Peyer's patch (tissue), 4 donors: ENCODE measurements at regions not wholly inside any gene's neighbourhood (a gene's known extent, or its start where the extent isn't known, plus 50 kb on each side); places are given as distances from the start of the nearest gene placed in this dataset.

Source experiments
- DNase-seq, 3 donors: peaks; one replicate each; pipeline ENCODE4 v3.0.0-alpha.2; 2017 to 2019
- H3K27ac ChIP-seq, 4 donors: fragments of 200-600 bp; sonication (generic); one replicate each; pipeline ENCODE4 v1.5.1; 2016 to 2019
- H3K27me3 ChIP-seq, 2 donors: fragments of 200-600 bp; sonication (generic); one replicate each; pipeline ENCODE4 v1.5.1; 2019
- H3K36me3 ChIP-seq, 3 donors: fragments of 200-600 bp; sonication (generic); one replicate each; pipeline ENCODE4 v1.5.1; 2016 to 2019
- H3K4me1 ChIP-seq, 4 donors: fragments of 200-600 bp; sonication (generic); one replicate each; pipeline ENCODE4 v1.5.1; 2016 to 2019
- H3K4me3 ChIP-seq, 4 donors: fragments of 200-600 bp; sonication (generic); 1 replicate in 3 of 4; 2 replicates in 1 of 4; pipeline ENCODE4 v1.5.1; 2016 to 2019; ENCODE audit warnings: mild to moderate bottlenecking in 1 of 4
- H3K9me3 ChIP-seq, 4 donors: fragments of 200-600 bp; sonication (generic); one replicate each; pipeline ENCODE4 v1.5.1; 2016 to 2019; ENCODE audit warnings: mild to moderate bottlenecking in 1 of 4
- POLR2A ChIP-seq, 2 donors: fragments of 450-650 bp; IDR thresholded peaks; one replicate each; pipeline ENCODE4 v1.5.1; 2017; ENCODE audit warnings: antibody characterized with exemption in 2 of 2, mild to moderate bottlenecking in 2 of 2, moderate library complexity in 2 of 2
- TF ChIP-seq, protein P1 (sequence below), 6 experiments: fragments of 450-650 bp in 4 of 6; fragments of 200-600 bp in 2 of 6; sonication (generic) in 1 of 6; IDR thresholded peaks; one replicate each; pipeline ENCODE4 v1.5.1; 2017 to 2019; ENCODE audit warnings: antibody characterized with exemption in 6 of 6, mild to moderate bottlenecking in 3 of 6, moderate library complexity in 1 of 6

GRCh38 chr3:154584974-154585373 lies 155.0 kb upstream of the GPR149 start:
- Histone ChIP-seq H3K4me1 (no peaks in the 10 kb centered on the region), H3K27me3 (no peaks in the 10 kb centered on the region), H3K4me3 (no peak overlapping the region), H3K36me3 (no peaks in the 10 kb centered on the region), H3K9me3 (no peaks in the 10 kb centered on the region), H3K27ac (no peak overlapping the region)
- no peak for DNase-seq
- no peak for TF ChIP-seq POLR2A (IDR thresholded peaks at IDR 0.05)
- TF ChIP-seq, protein P1, sequence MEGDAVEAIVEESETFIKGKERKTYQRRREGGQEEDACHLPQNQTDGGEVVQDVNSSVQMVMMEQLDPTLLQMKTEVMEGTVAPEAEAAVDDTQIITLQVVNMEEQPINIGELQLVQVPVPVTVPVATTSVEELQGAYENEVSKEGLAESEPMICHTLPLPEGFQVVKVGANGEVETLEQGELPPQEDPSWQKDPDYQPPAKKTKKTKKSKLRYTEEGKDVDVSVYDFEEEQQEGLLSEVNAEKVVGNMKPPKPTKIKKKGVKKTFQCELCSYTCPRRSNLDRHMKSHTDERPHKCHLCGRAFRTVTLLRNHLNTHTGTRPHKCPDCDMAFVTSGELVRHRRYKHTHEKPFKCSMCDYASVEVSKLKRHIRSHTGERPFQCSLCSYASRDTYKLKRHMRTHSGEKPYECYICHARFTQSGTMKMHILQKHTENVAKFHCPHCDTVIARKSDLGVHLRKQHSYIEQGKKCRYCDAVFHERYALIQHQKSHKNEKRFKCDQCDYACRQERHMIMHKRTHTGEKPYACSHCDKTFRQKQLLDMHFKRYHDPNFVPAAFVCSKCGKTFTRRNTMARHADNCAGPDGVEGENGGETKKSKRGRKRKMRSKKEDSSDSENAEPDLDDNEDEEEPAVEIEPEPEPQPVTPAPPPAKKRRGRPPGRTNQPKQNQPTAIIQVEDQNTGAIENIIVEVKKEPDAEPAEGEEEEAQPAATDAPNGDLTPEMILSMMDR (IDR thresholded peaks at IDR 0.05) = no peak

GRCh38 chr3:154584041-154584440 lies 154.1 kb upstream of the GPR149 start:
- DNase-seq = no peak
- H3K4me1 ChIP-seq = no peaks in the 10 kb centered on the region
- TF ChIP-seq, protein P1 (IDR thresholded peaks at IDR 0.05) = peak in 1 of 6 experiments; percentile 5
- TF ChIP-seq POLR2A (IDR thresholded peaks at IDR 0.05) = no peak
- no peak overlapping the region for H3K27ac ChIP-seq
- H3K36me3 ChIP-seq = no peaks in the 10 kb centered on the region
- H3K9me3 ChIP-seq = no peaks in the 10 kb centered on the region
- no peak overlapping the region for H3K4me3 ChIP-seq
- H3K27me3 ChIP-seq = no peaks in the 10 kb centered on the region

DNA sequence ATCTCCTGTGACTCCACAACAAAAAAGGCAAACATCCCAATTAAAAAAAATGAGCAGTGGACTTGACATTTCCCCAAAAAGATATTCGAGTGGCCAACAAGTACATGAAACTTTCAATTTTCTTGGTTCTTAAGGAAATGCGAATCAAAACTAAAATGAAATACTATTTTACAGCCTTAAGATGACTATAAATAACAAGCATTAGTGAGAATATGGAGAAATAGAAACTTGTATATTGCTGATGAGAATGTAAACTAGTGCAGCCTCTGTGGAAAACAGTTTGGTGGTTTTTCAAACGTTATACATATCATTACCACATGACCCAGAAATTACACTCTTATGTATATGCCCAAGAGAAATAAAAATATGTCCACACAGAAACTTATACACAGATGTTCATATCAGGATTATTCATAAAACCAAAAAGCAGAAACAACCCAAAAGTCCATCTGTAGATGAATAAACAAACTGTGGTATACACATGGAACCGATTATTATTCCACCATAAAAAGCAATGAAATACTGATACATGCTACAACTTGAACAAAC lies 153.2 kb upstream of the GPR149 start:
- no peaks in the 10 kb centered on the region for H3K4me1 ChIP-seq
- H3K4me3 ChIP-seq = no peak overlapping the region
- TF ChIP-seq, protein P1 (IDR thresholded peaks at IDR 0.05) = no peak
- TF ChIP-seq POLR2A (IDR thresholded peaks at IDR 0.05) = no peak
- no peak for DNase-seq
- H3K36me3 ChIP-seq = no peaks in the 10 kb centered on the region
- H3K27me3 ChIP-seq = no peaks in the 10 kb centered on the region
- no peak overlapping the region for H3K27ac ChIP-seq
- H3K9me3 ChIP-seq = no peaks in the 10 kb centered on the region

GRCh38 chr3:154582501-154582900 lies 152.5 kb upstream of the GPR149 start:
- TF ChIP-seq, protein P1 (IDR thresholded peaks at IDR 0.05) = no peak
- TF ChIP-seq POLR2A (IDR thresholded peaks at IDR 0.05) = no peak
- no peaks in the 10 kb centered on the region for H3K27me3 ChIP-seq
- H3K27ac ChIP-seq = no peak overlapping the region
- H3K36me3 ChIP-seq = no peaks in the 10 kb centered on the region
- no peak for DNase-seq
- H3K4me1 ChIP-seq = no peaks in the 10 kb centered on the region
- no peaks in the 10 kb centered on the region for H3K9me3 ChIP-seq
- H3K4me3 ChIP-seq = no peak overlapping the region

DNA sequence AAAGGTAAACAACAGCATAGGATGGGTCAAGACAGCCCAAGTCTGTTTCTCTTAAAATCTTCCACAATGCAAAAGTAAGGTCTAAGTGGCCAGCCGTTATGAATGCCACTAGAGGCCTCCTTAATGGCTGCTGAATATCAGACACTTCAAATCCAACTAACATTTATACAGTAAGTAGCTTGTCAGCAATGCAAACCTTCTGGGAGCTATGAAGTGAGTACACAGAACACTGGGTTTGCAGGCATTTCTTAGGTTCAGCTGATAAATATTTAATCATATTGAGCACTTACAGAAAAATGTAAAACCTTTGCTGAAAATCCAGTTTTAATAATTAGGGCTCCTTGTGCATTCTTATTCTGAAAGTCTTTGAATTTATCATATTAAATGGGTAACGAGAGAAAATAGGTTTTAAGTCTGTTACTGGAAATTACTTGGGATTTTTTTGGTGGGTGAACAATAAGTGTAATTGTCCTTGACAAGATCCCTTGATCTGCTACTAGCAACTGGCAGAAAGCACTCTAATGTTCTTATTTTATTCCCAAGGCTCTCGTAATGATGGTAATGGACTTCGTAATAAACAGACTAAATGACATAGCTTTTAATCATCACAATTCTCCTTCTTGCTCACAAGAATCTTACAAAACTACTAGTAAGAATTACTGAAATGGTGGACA lies 141.7 kb upstream of the GPR149 start:
- Histone ChIP-seq H3K4me3 (no peak overlapping the region), H3K27me3 (no peaks in the 10 kb centered on the region), H3K36me3 (no peaks in the 10 kb centered on the region), H3K9me3 (no peaks in the 10 kb centered on the region), H3K27ac (no peak overlapping the region), H3K4me1 (no peaks in the 10 kb centered on the region)
- no peak for DNase-seq
- TF ChIP-seq, protein P1 (IDR thresholded peaks at IDR 0.05) = no peak
- TF ChIP-seq POLR2A (IDR thresholded peaks at IDR 0.05) = no peak
